ENCODE measurements at regions not wholly inside any gene's neighbourhood (a gene's known extent, or its start where the extent isn't known, plus 50 kb on each side); places are given as distances from the start of the nearest gene placed in this dataset.

DNA sequence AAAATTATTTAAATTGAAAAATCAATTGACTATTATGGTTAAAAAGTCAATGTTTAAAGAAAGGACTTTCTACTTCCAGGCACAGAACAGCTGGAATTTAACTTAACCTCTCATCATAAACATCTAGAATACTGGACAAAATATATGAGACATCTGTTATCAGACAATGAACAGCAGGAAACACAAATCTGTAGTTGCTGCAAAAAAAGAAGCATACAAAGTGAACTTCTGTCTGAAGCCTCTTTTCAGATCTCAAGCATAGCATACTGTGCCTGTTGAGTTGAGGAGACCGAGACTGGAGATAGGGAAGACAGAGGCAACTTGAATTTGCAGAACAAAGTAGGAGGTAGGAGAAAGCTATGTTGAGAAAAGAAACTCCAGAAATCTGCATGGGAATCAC lies 140.0 kb upstream of the CBLB start:
- Histone ChIP-seq H3K27me3 (ENCODE audit: control insufficient read depth in 1 of 2, insufficient read depth in 2 of 2, low read length in 2 of 2) (no peaks in the 10 kb centered on the region), H3K36me3 (ENCODE audit: control insufficient read depth in 2 of 2, insufficient read depth in 2 of 2, low read length in 1 of 2) (no peaks in the 10 kb centered on the region), H3K9me3 (ENCODE audit: control insufficient read depth in 2 of 2, insufficient read depth in 1 of 2, low read depth in 1 of 2, low read length in 1 of 2) (no peaks in the 10 kb centered on the region), H3K27ac (ENCODE audit: low read depth in 2 of 2, low read length in 1 of 2) (no peak overlapping the region), H3K4me3 (ENCODE audit: low read depth in 1 of 2, low read length in 2 of 2) (no peak overlapping the region), H3K4me1 (ENCODE audit: control insufficient read depth in 2 of 2, insufficient read depth in 2 of 2, low read length in 1 of 2) (no peaks in the 10 kb centered on the region)
- 78 to 82% methylated on average over 1 of the region's 1 CpG for WGBS, 2 donors

DNA sequence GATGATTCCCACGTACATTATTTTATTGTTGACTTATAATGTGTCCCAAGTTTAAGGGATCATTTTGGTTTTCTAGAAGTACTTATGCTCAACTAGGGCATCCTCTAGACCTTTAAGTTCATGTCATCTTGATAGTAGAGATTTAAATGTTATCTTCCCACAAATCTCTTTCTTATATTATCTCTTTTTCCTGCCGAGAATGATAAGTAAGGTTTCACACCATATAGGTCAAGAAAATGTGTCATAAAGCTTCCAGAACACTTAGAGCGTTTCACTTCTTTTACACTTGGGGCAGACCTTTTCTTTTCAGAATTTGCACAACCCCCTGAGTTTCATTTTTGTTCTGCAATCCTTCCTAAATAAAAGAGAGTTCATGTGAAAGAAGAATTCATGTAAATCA lies 142.0 kb upstream of the CBLB start:
- Histone ChIP-seq H3K4me1 (ENCODE audit: control insufficient read depth in 2 of 2, insufficient read depth in 2 of 2, low read length in 1 of 2) (no peaks in the 10 kb centered on the region), H3K4me3 (ENCODE audit: low read depth in 1 of 2, low read length in 2 of 2) (no peak overlapping the region), H3K9me3 (ENCODE audit: control insufficient read depth in 2 of 2, insufficient read depth in 1 of 2, low read depth in 1 of 2, low read length in 1 of 2) (no peaks in the 10 kb centered on the region), H3K27ac (ENCODE audit: low read depth in 2 of 2, low read length in 1 of 2) (no peak overlapping the region), H3K36me3 (ENCODE audit: control insufficient read depth in 2 of 2, insufficient read depth in 2 of 2, low read length in 1 of 2) (no peaks in the 10 kb centered on the region), H3K27me3 (ENCODE audit: control insufficient read depth in 1 of 2, insufficient read depth in 2 of 2, low read length in 2 of 2) (no peaks in the 10 kb centered on the region)
- WGBS, 2 donors: 76 to 86% methylated on average over 3 of the region's 3 CpGs

DNA sequence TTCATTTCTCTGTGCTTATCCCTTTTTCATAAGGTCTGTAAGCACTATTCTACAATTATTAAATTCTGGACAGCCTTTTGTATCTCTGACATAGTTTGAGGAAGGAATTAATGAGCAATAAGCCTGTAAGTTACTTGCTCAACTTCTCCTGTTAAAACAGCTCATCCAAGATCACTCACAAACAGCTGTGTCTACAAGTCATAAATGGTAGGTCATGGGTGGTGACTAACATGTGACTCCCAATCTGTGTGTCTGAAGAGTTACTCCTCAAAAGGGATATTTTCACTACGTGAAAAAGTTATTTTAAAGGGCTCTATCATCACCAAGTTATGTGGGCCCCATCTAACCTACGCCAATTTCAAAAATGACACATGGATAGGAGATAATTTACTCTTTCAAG lies 145.2 kb upstream of the CBLB start:
- Histone ChIP-seq H3K36me3 (ENCODE audit: control insufficient read depth in 2 of 2, insufficient read depth in 2 of 2, low read length in 1 of 2) (no peaks in the 10 kb centered on the region), H3K27ac (ENCODE audit: low read depth in 2 of 2, low read length in 1 of 2) (no peak overlapping the region), H3K4me3 (ENCODE audit: low read depth in 1 of 2, low read length in 2 of 2) (no peak overlapping the region), H3K9me3 (ENCODE audit: control insufficient read depth in 2 of 2, insufficient read depth in 1 of 2, low read depth in 1 of 2, low read length in 1 of 2) (no peaks in the 10 kb centered on the region), H3K27me3 (ENCODE audit: control insufficient read depth in 1 of 2, insufficient read depth in 2 of 2, low read length in 2 of 2) (no peaks in the 10 kb centered on the region), H3K4me1 (ENCODE audit: control insufficient read depth in 2 of 2, insufficient read depth in 2 of 2, low read length in 1 of 2) (no peaks in the 10 kb centered on the region)
- WGBS, 2 donors: 63 to 65% methylated on average over 2 of the region's 2 CpGs

DNA sequence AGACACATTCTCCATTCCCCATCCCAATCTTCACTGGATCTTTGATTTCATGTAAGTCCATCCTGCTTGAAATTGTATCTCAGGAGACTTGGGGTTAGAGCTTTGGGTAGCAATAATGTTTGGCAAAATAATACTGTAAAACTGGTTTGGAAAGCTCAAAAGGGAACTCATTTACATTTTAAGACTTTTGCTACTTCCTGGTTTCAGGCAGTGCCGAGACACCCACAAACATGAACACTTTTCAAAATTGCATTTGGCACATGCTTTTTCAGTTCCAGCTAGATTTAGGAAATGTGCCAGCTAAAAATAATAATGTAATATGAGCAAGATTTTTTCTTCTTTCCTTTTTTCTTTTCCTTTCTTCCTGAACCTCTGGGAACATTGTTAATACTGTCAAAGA lies 145.7 kb upstream of the CBLB start:
- Histone ChIP-seq H3K27ac (ENCODE audit: low read depth in 2 of 2, low read length in 1 of 2) (no peak overlapping the region), H3K36me3 (ENCODE audit: control insufficient read depth in 2 of 2, insufficient read depth in 2 of 2, low read length in 1 of 2) (no peaks in the 10 kb centered on the region), H3K4me3 (ENCODE audit: low read depth in 1 of 2, low read length in 2 of 2) (no peak overlapping the region), H3K4me1 (ENCODE audit: control insufficient read depth in 2 of 2, insufficient read depth in 2 of 2, low read length in 1 of 2) (no peaks in the 10 kb centered on the region), H3K27me3 (ENCODE audit: control insufficient read depth in 1 of 2, insufficient read depth in 2 of 2, low read length in 2 of 2) (no peaks in the 10 kb centered on the region), H3K9me3 (ENCODE audit: control insufficient read depth in 2 of 2, insufficient read depth in 1 of 2, low read depth in 1 of 2, low read length in 1 of 2) (no peaks in the 10 kb centered on the region)
- WGBS, 2 donors: 35 to 45% methylated on average over 1 of the region's 1 CpG

DNA sequence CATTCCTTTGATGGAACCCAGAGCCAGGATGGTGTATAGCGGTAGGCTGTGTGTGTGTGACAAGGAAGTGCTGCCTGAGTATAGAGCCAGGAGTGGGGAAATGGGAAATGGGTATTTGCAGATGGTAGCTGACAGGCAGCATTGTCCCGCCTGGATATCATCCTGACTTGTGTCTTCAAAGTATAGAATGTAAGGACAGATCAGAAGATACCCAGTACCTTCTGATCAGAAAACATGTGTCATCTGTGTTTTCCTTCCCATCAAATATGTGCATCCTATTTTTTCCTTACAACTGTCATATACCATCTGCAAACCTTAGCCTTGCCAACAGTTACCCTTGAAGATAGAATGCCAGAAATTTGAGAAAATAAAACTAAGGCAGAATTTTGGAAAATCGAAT lies 146.2 kb upstream of the CBLB start:
- Histone ChIP-seq H3K4me1 (ENCODE audit: control insufficient read depth in 2 of 2, insufficient read depth in 2 of 2, low read length in 1 of 2) (no peaks in the 10 kb centered on the region), H3K4me3 (ENCODE audit: low read depth in 1 of 2, low read length in 2 of 2) (no peak overlapping the region), H3K36me3 (ENCODE audit: control insufficient read depth in 2 of 2, insufficient read depth in 2 of 2, low read length in 1 of 2) (no peaks in the 10 kb centered on the region), H3K9me3 (ENCODE audit: control insufficient read depth in 2 of 2, insufficient read depth in 1 of 2, low read depth in 1 of 2, low read length in 1 of 2) (no peaks in the 10 kb centered on the region), H3K27me3 (ENCODE audit: control insufficient read depth in 1 of 2, insufficient read depth in 2 of 2, low read length in 2 of 2) (no peaks in the 10 kb centered on the region), H3K27ac (ENCODE audit: low read depth in 2 of 2, low read length in 1 of 2) (no peak overlapping the region)
- 87 to 93% methylated on average over 3 of the region's 3 CpGs for WGBS, 2 donors

DNA sequence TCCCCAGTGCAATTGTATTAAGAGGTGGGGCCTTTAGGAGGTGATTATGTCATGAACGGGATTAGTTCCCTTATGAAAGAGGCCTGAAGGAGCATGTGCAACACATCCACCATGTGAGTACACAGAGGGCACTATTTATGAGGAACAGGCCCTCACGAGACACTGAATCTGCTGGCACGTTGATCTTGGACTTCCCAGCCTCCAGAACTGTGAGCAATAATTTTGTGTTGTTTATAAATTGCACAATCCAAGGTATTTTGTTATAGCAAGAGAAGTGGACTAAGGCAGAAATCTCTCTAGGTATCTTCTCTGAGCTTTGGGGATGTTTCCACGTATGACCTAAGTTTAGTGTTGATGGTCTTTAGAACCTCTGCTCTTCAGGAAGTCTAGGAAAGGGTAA lies 149.3 kb upstream of the CBLB start:
- WGBS, 2 donors: 72 to 79% methylated on average over 4 of the region's 4 CpGs
- H3K9me3 ChIP-seq (ENCODE audit: control insufficient read depth in 2 of 2, insufficient read depth in 1 of 2, low read depth in 1 of 2, low read length in 1 of 2): no peaks in the 10 kb centered on the region
- no peaks in the 10 kb centered on the region for H3K36me3 ChIP-seq (ENCODE audit: control insufficient read depth in 2 of 2, insufficient read depth in 2 of 2, low read length in 1 of 2)
- no peaks in the 10 kb centered on the region for H3K27me3 ChIP-seq (ENCODE audit: control insufficient read depth in 1 of 2, insufficient read depth in 2 of 2, low read length in 2 of 2)
- H3K4me1 ChIP-seq (ENCODE audit: control insufficient read depth in 2 of 2, insufficient read depth in 2 of 2, low read length in 1 of 2): no peaks in the 10 kb centered on the region
- no peak overlapping the region for H3K27ac ChIP-seq (ENCODE audit: low read depth in 2 of 2, low read length in 1 of 2)
- no peak overlapping the region for H3K4me3 ChIP-seq (ENCODE audit: low read depth in 1 of 2, low read length in 2 of 2)

DNA sequence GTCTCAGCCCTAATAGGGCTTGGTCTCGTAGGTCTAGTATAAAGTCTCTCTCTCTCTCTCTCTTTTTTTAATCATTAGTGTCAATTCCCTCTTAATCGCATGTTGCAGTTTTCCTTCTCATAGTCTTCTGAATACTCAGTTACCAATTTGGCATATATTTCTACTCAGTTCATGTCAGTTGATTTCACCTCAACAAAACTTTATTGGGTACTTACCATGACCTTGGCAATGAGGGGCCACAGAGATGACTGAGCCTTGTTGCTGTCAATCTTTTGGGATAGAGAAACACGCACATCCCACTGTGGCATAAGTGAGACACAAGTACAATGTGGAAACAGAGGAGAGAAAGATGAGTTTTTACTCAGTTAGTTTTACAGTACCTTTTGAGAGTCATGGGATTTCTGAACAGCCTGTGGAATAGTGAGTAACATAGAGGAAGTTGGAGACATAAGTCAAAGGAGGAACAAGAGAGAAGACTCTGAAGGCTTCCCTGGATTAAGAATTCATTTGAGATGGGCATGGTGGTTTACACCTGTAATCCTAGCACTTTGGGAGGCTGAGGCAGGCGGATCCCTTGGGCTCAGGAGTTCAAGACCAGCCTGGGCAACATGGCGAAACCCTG lies 150.2 kb upstream of the CBLB start:
- Histone ChIP-seq H3K4me3 (ENCODE audit: low read depth in 1 of 2, low read length in 2 of 2) (no peak overlapping the region), H3K36me3 (ENCODE audit: control insufficient read depth in 2 of 2, insufficient read depth in 2 of 2, low read length in 1 of 2) (no peaks in the 10 kb centered on the region), H3K27me3 (ENCODE audit: control insufficient read depth in 1 of 2, insufficient read depth in 2 of 2, low read length in 2 of 2) (no peaks in the 10 kb centered on the region), H3K9me3 (ENCODE audit: control insufficient read depth in 2 of 2, insufficient read depth in 1 of 2, low read depth in 1 of 2, low read length in 1 of 2) (no peaks in the 10 kb centered on the region), H3K4me1 (ENCODE audit: control insufficient read depth in 2 of 2, insufficient read depth in 2 of 2, low read length in 1 of 2) (no peaks in the 10 kb centered on the region), H3K27ac (ENCODE audit: low read depth in 2 of 2, low read length in 1 of 2) (no peak overlapping the region)
- 95 to 97% methylated on average over 5 of the region's 5 CpGs for WGBS, 2 donors

DNA sequence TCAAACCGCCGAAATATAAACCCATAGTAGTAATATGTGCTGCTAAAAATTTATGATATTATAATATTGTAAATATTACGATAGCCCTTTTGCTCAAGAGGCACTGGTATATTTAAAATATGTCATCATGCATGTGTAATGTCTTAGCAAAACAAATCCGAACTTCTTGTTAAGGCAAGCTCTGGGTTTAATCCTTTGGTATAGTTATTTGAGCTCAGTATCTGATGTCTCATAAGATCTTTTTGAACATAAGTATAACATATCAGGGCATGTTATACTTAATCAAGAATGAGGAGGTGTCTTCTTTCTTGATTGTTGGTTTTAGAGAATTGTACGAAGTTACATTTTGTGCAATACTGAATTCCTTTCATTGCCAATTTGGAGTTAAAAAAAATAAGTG lies 154.1 kb upstream of the CBLB start:
- Histone ChIP-seq H3K4me1 (ENCODE audit: control insufficient read depth in 2 of 2, insufficient read depth in 2 of 2, low read length in 1 of 2) (no peaks in the 10 kb centered on the region), H3K27me3 (ENCODE audit: control insufficient read depth in 1 of 2, insufficient read depth in 2 of 2, low read length in 2 of 2) (no peaks in the 10 kb centered on the region), H3K4me3 (ENCODE audit: low read depth in 1 of 2, low read length in 2 of 2) (no peak overlapping the region), H3K9me3 (ENCODE audit: control insufficient read depth in 2 of 2, insufficient read depth in 1 of 2, low read depth in 1 of 2, low read length in 1 of 2) (no peaks in the 10 kb centered on the region), H3K27ac (ENCODE audit: low read depth in 2 of 2, low read length in 1 of 2) (no peak overlapping the region), H3K36me3 (ENCODE audit: control insufficient read depth in 2 of 2, insufficient read depth in 2 of 2, low read length in 1 of 2) (no peaks in the 10 kb centered on the region)
- 61 to 68% methylated on average over 5 of the region's 5 CpGs for WGBS, 2 donors

DNA sequence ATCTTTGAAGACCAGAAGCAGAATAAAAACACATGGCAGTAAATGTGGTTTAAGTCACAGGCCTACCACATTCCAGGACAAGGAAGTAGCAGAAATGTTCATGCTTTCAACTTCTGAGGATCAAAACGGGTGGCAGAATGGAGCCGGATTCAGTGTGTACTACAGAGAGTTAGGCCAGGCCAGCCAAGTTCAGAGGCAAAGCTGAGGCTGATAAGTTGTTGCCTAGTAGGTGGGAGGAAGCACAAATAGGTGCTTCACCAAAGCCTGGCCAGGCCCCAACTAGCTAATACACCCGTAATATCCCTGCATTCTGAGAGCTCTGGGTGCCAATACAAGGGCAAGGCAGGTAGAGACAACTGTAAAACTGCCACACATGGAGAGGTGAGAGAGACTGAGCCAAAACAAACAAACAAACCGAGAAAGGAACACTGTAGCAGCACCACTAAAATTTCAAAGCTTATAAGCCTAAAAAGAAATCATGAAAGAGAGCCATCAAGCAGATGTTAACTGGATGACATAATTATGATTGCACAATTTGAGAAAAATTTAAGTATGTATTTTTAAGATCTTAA lies 156.4 kb upstream of the CBLB start:
- Histone ChIP-seq H3K27ac (ENCODE audit: low read depth in 2 of 2, low read length in 1 of 2) (peak overlapping the region; percentile 47 to 57), H3K27me3 (ENCODE audit: control insufficient read depth in 1 of 2, insufficient read depth in 2 of 2, low read length in 2 of 2) (no peaks in the 10 kb centered on the region), H3K4me3 (ENCODE audit: low read depth in 1 of 2, low read length in 2 of 2) (no peak overlapping the region), H3K9me3 (ENCODE audit: control insufficient read depth in 2 of 2, insufficient read depth in 1 of 2, low read depth in 1 of 2, low read length in 1 of 2) (no peaks in the 10 kb centered on the region), H3K36me3 (ENCODE audit: control insufficient read depth in 2 of 2, insufficient read depth in 2 of 2, low read length in 1 of 2) (no peaks in the 10 kb centered on the region), H3K4me1 (ENCODE audit: control insufficient read depth in 2 of 2, insufficient read depth in 2 of 2, low read length in 1 of 2) (no peaks in the 10 kb centered on the region)
- 43 to 44% methylated on average over 4 of the region's 4 CpGs for WGBS, 2 donors

DNA sequence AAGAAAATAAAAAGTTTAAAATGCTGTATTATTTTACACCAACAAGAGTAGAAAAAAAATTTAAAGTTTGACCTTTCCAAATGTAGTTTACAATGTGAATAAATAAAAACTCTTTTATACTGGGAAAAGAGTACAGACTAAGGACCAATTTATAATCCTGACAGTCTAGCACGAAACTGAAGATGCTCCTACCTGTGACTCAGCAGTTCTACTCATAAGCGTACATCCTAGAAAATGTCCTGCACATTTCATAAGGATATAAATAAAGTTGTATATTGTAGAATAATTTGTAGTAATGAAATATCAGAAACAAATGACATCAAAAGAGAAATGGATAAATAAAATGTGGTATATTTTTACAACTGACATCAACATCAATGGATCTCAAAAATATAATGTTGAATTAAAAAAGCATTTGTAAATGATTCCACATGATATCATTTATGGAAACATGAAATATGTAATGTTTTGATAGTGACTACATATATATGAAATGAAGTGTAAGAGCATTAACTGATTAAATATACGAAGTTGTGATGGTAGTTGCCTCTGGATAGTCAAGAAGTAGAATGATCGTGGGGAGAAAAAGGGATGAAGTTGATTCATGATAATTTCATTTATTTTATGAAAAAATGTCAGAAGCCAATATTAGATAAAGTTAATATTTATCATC lies 161.3 kb upstream of the CBLB start:
- H3K36me3 ChIP-seq (ENCODE audit: control insufficient read depth in 2 of 2, insufficient read depth in 2 of 2, low read length in 1 of 2): no peaks in the 10 kb centered on the region
- H3K4me1 ChIP-seq (ENCODE audit: control insufficient read depth in 2 of 2, insufficient read depth in 2 of 2, low read length in 1 of 2): no peaks in the 10 kb centered on the region
- no peaks in the 10 kb centered on the region for H3K9me3 ChIP-seq (ENCODE audit: control insufficient read depth in 2 of 2, insufficient read depth in 1 of 2, low read depth in 1 of 2, low read length in 1 of 2)
- WGBS, 2 donors: 81 to 87% methylated on average over 4 of the region's 4 CpGs
- H3K27ac ChIP-seq (ENCODE audit: low read depth in 2 of 2, low read length in 1 of 2): no peak overlapping the region
- H3K4me3 ChIP-seq (ENCODE audit: low read depth in 1 of 2, low read length in 2 of 2): no peak overlapping the region
- H3K27me3 ChIP-seq (ENCODE audit: control insufficient read depth in 1 of 2, insufficient read depth in 2 of 2, low read length in 2 of 2): no peaks in the 10 kb centered on the region
